Fibroblast of pulmonary artery (primary cell): ENCODE measurements at regions not wholly inside any gene's neighbourhood (a gene's known extent, or its start where the extent isn't known, plus 50 kb on each side); places are given as distances from the start of the nearest gene placed in this dataset.

ENCODE experiments used
- DNase-seq: peaks from one replicate; pipeline ENCODE4 v3.0.0-alpha.2; 2010; ENCODE audit warnings: low read depth
- H3K4me3 ChIP-seq: replicated peaks from 2 replicates; pipeline ENCODE4 v1.5.1; 2011; ENCODE audit warnings: low read depth, mild to moderate bottlenecking, control low read depth, low read length, moderate library complexity
- TF ChIP-seq, protein P1 (sequence below): IDR thresholded peaks from 2 replicates; pipeline ENCODE4 v1.5.1; 2011; ENCODE audit warnings: mild to moderate bottlenecking, control low read depth, low read length, inconsistent platforms; ENCODE audit errors: missing control alignments

DNA sequence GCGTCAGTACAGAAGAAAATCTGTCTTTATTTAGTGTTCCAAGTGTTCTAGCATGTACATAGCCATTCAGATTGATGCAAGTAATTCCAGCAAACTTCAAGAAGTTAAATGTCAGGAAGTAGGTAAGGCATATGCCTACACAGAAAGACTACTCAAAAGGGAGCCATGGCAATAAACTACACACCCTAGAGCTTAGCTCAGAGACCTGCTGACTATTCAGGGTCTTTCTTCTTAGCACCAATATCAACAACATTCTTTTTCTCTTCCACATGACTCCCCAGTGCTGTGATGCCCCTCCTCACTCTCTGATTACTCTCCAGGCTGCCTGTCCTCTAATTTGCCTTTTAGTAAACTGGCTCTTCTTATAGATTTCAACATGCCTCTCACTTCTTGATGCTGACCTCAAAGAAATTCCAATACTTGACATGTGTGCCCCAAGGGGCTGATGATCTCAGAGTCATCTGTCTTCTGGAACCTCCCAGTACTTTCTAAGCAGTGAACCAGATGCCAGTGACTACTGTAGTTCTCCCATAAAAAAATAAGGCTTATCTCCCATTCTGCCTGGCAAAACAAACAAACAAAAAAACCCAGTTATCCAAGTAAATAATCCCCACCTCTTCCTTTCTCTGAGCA, 909.2 kb upstream of the FANCL start:
- H3K4me3 ChIP-seq = no peak overlapping the region
- TF ChIP-seq, protein P1, sequence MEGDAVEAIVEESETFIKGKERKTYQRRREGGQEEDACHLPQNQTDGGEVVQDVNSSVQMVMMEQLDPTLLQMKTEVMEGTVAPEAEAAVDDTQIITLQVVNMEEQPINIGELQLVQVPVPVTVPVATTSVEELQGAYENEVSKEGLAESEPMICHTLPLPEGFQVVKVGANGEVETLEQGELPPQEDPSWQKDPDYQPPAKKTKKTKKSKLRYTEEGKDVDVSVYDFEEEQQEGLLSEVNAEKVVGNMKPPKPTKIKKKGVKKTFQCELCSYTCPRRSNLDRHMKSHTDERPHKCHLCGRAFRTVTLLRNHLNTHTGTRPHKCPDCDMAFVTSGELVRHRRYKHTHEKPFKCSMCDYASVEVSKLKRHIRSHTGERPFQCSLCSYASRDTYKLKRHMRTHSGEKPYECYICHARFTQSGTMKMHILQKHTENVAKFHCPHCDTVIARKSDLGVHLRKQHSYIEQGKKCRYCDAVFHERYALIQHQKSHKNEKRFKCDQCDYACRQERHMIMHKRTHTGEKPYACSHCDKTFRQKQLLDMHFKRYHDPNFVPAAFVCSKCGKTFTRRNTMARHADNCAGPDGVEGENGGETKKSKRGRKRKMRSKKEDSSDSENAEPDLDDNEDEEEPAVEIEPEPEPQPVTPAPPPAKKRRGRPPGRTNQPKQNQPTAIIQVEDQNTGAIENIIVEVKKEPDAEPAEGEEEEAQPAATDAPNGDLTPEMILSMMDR = no peak
- no peak for DNase-seq

- DNase-seq = no peak
- TF ChIP-seq, protein P1 = no peak
- H3K4me3 ChIP-seq = no peak overlapping the region
Measured at GRCh38 chr2:59149271-59149670, 908.1 kb upstream of the FANCL start.

- TF ChIP-seq, protein P1 = no peak
- no peak for DNase-seq
- H3K4me3 ChIP-seq = no peak overlapping the region
Measured at GRCh38 chr2:59112258-59112657, 871.1 kb upstream of the FANCL start.

GRCh38 chr2:59096973-59097372, 855.8 kb upstream of the FANCL start:
- DNase-seq = no peak
- no peak overlapping the region for H3K4me3 ChIP-seq
- TF ChIP-seq, protein P1 = no peak

DNA sequence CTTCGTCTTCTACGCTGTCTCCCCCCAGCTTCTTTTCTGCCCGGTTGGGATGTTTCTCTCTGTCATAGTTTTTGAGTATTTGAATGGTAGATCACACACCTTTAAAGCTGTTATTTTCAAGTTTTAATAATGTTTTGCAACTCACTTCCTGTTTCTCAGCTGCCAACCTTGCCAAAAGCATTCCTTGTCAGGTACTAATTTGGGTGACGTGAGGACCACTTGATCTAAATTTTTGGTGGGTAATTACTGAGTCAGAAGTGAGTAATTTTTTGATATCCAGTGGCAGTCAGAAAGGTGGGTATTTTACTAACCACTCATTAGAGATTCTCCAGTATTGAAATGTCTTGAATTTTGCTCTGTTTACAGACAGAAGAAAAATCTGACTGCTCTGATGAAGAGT, 852.4 kb upstream of the FANCL start:
- H3K4me3 ChIP-seq = no peak overlapping the region
- TF ChIP-seq, protein P1 = no peak
- DNase-seq = no peak

GRCh38 chr2:59084326-59084725, 843.2 kb upstream of the FANCL start:
- TF ChIP-seq, protein P1 = no peak
- no peak overlapping the region for H3K4me3 ChIP-seq
- DNase-seq = no peak
